AG04449 (cell line): ENCODE measurements at regions not wholly inside any gene's neighbourhood (a gene's known extent, or its start where the extent isn't known, plus 50 kb on each side); places are given as distances from the start of the nearest gene placed in this dataset.

ENCODE experiments used
- CTCF ChIA-PET: fragments of 350-600 bp; formaldehyde crosslinking; extraction: SDS; loops from one replicate; lab custom pipeline; 2021; ENCODE audit warnings: antibody characterized with exemption; lab: Yijun Ruan, JAX
- POLR2A ChIA-PET: fragments of 400-600, 350-600 bp; formaldehyde crosslinking; extraction: SDS; loops from one replicate; lab custom pipeline; 2020; ENCODE audit warnings: antibody characterized with exemption, inconsistent platforms; lab: Yijun Ruan, JAX
- DNase-seq: peaks from one replicate; pipeline ENCODE4 v3.0.0-alpha.2; 2010; ENCODE audit warnings: low read depth, low spot score
- H3K4me3 ChIP-seq: 2 replicates; pipeline ENCODE4 v1.5.1; 2011; ENCODE audit warnings: low read depth, mild to moderate bottlenecking, control low read depth, low read length
- TF ChIP-seq, protein P1 (sequence below): IDR thresholded peaks from one replicate; pipeline ENCODE4 v1.5.1; 2011; ENCODE audit warnings: mild to moderate bottlenecking, moderate library complexity, low read length, control low read depth, inconsistent platforms; ENCODE audit not compliant: insufficient read depth; ENCODE audit errors: missing control alignments

DNA sequence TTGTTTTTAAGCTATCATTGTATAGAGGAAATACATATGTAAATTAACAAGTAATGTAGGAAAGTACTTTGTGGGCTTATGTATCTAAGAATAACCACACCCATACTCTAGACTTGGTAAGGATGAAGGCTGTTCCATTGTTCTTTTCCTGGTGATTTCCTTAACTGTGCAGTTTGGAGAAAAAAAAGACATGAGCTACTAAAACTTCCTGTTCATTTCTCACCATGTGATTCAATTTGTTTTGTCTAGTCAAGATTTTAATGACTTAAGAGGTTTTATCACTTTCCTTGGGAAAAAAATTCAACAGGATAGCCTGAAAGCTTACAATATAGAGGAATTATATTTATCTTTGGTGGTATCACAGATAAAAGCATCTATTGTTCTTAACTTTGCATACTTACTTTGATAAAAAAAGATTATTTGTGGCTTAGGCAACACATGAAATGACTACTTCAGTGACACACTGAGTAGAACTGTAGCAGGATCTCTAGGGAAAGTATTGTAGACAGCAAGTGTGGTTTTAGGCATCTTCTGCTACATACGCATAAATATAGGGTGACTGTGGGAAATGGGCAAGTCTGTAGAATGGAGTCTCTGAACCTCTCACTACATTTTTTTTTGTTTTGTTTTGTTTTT lies 80.3 kb downstream of the GJA1 start:
- no peak for DNase-seq
- TF ChIP-seq, protein P1, sequence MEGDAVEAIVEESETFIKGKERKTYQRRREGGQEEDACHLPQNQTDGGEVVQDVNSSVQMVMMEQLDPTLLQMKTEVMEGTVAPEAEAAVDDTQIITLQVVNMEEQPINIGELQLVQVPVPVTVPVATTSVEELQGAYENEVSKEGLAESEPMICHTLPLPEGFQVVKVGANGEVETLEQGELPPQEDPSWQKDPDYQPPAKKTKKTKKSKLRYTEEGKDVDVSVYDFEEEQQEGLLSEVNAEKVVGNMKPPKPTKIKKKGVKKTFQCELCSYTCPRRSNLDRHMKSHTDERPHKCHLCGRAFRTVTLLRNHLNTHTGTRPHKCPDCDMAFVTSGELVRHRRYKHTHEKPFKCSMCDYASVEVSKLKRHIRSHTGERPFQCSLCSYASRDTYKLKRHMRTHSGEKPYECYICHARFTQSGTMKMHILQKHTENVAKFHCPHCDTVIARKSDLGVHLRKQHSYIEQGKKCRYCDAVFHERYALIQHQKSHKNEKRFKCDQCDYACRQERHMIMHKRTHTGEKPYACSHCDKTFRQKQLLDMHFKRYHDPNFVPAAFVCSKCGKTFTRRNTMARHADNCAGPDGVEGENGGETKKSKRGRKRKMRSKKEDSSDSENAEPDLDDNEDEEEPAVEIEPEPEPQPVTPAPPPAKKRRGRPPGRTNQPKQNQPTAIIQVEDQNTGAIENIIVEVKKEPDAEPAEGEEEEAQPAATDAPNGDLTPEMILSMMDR = no peak
- ChIA-PET CTCF (interaction anchor here (1.5 kb wide), 1 partner anchor 334 kb away, joined by 6 read pairs; no protein-coding TSS in a partner anchor), POLR2A (no interaction called here)
- H3K4me3 ChIP-seq = no peak overlapping the region

DNA sequence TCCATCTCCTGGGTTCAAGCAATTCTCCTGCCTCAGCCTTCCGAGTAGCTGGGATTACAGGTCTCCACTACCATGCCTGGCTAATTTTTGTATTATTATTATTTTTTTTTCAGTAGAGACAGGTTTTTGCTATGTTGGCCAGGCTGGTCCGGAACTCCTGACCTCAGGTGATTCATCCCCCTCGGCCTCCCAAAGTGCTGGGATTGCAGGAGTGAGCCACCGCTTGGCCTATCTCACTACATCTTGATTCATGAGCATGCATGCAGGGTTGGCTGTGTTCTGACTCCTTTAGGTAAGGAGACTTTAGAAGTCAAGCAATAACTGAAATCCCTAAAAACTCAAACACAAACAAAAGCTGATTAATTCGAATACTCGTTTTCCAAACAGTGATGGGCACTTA lies 80.9 kb downstream of the GJA1 start:
- no peak overlapping the region for H3K4me3 ChIP-seq
- TF ChIP-seq, protein P1 = no peak
- no peak for DNase-seq
- ChIA-PET CTCF (interaction anchor here (1.3 kb wide), 1 partner anchor 333 kb away, joined by 3 read pairs; no protein-coding TSS in a partner anchor), POLR2A (interaction anchor here (1.5 kb wide), 1 partner anchor 79 kb away, joined by 5 read pairs; no protein-coding TSS in a partner anchor)

DNA sequence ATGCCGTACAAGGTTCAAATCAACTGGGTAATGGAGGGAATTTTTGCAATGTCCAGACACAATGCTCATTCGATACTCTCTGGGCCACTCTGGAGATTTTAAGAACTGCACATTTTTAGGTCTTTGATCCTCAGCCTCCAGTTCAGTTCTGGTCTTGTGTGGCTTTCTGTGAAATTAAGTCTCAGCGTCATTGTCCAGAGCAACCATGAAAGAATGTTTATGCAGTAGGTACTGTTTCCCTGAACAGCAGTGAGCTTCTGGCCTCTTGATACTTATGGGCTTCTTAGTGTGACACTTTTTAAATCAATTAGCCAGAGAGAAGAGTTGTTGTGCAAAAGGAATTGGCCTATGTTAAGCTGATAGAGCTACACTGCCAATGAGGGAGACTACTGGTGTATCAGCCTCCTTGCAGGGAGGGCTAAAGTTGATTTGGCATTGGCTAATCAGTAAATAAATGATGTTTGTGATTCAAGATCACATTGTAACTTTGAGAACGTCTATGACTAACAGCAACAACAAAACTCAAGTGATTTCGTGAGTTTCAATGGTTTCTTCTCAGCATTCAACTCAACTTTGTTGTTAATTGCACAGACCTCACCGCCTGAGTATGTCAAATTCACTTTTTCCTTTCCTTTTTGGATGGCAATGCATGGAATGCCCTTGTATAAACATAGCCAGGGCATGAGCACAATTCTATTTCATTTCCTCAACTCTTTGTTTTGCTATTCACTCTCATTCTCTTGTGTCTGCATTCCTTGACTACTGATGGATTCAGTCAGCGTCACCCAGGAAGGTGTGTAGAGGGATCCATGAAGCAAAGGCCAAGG lies 85.1 kb downstream of the GJA1 start:
- no peak overlapping the region for H3K4me3 ChIP-seq
- peak; percentile 97 for DNase-seq
- TF ChIP-seq, protein P1 = no peak
- ChIA-PET CTCF (interaction anchor here (0.6 to 1.6 kb wide), 3 partner anchors 9 to 513 kb away, joined by 3 to 5 read pairs (median 3); no protein-coding TSS in a partner anchor), POLR2A (interaction anchor here (0.7 kb wide), 1 partner anchor 383 kb away, joined by 4 read pairs; no protein-coding TSS in a partner anchor)

DNA sequence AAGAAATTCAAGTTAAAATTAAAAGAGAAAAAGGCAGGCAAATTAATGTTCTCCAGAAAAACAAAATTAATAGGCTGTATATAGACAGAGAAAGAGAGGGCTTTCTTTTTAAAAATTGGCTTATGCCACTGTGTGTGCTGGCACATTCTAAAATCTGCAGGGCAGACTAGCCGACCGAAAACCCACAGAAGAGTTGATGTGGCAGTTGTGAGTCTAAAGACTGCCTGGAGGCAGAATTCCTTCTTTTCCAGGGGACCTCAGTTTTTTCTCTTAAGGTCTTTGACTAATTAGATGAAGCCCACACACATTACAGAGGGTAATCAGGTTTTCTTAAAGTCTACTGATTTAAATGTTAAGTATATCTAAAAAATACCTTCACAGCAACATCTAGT lies 85.7 kb downstream of the GJA1 start:
- POLR2A ChIA-PET = interaction anchor here (0.7 to 1.9 kb wide), 2 partner anchors 84 to 383 kb away, joined by 4 to 26 read pairs; partner anchors contain the start of gene GJA1
- no peak for DNase-seq
- TF ChIP-seq, protein P1 = no peak
- CTCF ChIA-PET = interaction anchor here (0.6 to 1.8 kb wide), 4 partner anchors 9 to 513 kb away, joined by 3 to 5 read pairs (median 4); no protein-coding TSS in a partner anchor
- H3K4me3 ChIP-seq = no peak overlapping the region

DNA sequence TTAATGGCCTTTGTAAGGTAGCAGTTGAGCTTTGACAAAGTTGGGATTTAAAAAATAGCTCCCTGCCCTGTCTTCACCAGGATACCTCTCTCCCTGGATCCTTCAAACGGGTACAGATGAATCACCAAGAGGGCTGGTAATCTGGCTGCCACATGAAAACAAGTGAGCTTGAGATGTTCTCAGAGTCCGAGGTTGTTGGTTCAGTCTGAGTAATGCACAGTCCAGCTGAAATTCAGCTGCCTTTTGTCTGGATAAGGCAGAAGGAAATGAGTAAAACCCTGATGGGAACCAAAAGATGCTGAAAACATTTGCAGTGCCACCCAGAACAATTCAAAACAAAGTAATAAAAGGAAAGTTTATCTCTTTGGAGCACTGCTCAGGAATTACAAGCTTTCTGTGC lies 86.8 kb downstream of the GJA1 start:
- CTCF ChIA-PET = interaction anchor here (0.8 to 1.8 kb wide), 8 partner anchors 11 to 510 kb away, joined by 3 to 6 read pairs (median 4); no protein-coding TSS in a partner anchor
- peak overlapping the region; percentile 24; the same call in 1 of the 2 replicates for H3K4me3 ChIP-seq
- POLR2A ChIA-PET = interaction anchor here (0.6 to 1.9 kb wide), 6 partner anchors 82 to 328 kb away, joined by 3 to 26 read pairs (median 3); partner anchors contain the start of gene GJA1
- peak; percentile 93 for DNase-seq
- TF ChIP-seq, protein P1 = no peak
